Caco-2 (cell line): ENCODE measurements at regions not wholly inside any gene's neighbourhood (a gene's known extent, or its start where the extent isn't known, plus 50 kb on each side); places are given as distances from the start of the nearest gene placed in this dataset.

Source experiments
- BruUV-seq: library from RNA; stranded (reverse); fragments of 400-500 nt; replicated peaks from 2 replicates; lab custom pipeline; 2021; lab: Mats Ljungman, UMichigan
- CTCF ChIA-PET: fragments of 300-600 bp; sonication (Branson Sonifier 250); formaldehyde crosslinking; loops from one replicate; lab custom pipeline; 2022; ENCODE audit warnings: antibody characterized with exemption; lab: Charles Lee
- POLR2A ChIA-PET: fragments of 300-600 bp; sonication (Branson Sonifier 250); formaldehyde crosslinking; loops from one replicate; lab custom pipeline; 2022; ENCODE audit warnings: antibody characterized with exemption; lab: Charles Lee
- DNase-seq, 2 experiments: peaks; one replicate each; pipeline versions ENCODE4 v3.0.0 to v3.0.0-alpha.2; 2020 to 2022
- H3K27me3 ChIP-seq: replicated peaks from 2 replicates; pipeline ENCODE4 v1.6.0; 2011; ENCODE audit warnings: low read length; ENCODE audit not compliant: control insufficient read depth, insufficient read depth
- H3K36me3 ChIP-seq: 2 replicates; pipeline ENCODE4 v1.5.1; 2011; ENCODE audit warnings: low read length; ENCODE audit not compliant: control insufficient read depth, insufficient read depth
- H3K4me1 ChIP-seq: fragments of 250-450 bp; sonication (Bioruptor Pico); 2 replicates; pipeline ENCODE4 v1.5.1; 2020; ENCODE audit warnings: mild to moderate bottlenecking
- H3K4me3 ChIP-seq: 2 replicates; pipeline ENCODE4 v1.5.1; 2011; ENCODE audit warnings: low read depth, mild to moderate bottlenecking, control low read depth, low read length
- H3K9me3 ChIP-seq: fragments of 250-450 bp; sonication (Bioruptor Pico); 2 replicates; pipeline ENCODE4 v1.5.1; 2020; ENCODE audit warnings: mild to moderate bottlenecking, moderate library complexity
- H3K27ac Mint-ChIP-seq: one replicate; pipeline ENCODE4 v1.8.0; 2022; ENCODE audit warnings: mixed read lengths; ENCODE audit not compliant: unreplicated experiment
- H3K27me3 Mint-ChIP-seq: one replicate; pipeline ENCODE4 v1.8.0; 2022; ENCODE audit warnings: mixed read lengths; ENCODE audit not compliant: insufficient read depth, unreplicated experiment
- H3K36me3 Mint-ChIP-seq: one replicate; pipeline ENCODE4 v1.8.0; 2022; ENCODE audit warnings: mild to moderate bottlenecking, mixed read lengths; ENCODE audit not compliant: insufficient read depth, unreplicated experiment
- H3K4me1 Mint-ChIP-seq: one replicate; pipeline ENCODE4 v1.8.0; 2022; ENCODE audit warnings: low read depth, mixed read lengths; ENCODE audit not compliant: unreplicated experiment
- H3K4me3 Mint-ChIP-seq: one replicate; pipeline ENCODE4 v1.8.0; 2022; ENCODE audit warnings: mild to moderate bottlenecking, moderate library complexity, mixed read lengths; ENCODE audit not compliant: unreplicated experiment
- H3K9me3 Mint-ChIP-seq: one replicate; pipeline ENCODE4 v1.8.0; 2022; ENCODE audit warnings: mixed read lengths; ENCODE audit not compliant: unreplicated experiment
- CTCF ChIP-seq, 2 experiments: fragments of 200-600 bp in 1 of 2; IDR thresholded peaks; 1 replicate in 1 of 2; 2 replicates in 1 of 2; pipeline versions ENCODE4 v1.5.1 to v1.8.0; 2011 to 2022; ENCODE audit warnings: antibody characterized with exemption in 1 of 2, control low read depth in 1 of 2, inconsistent platforms in 1 of 2, low read depth in 1 of 2, low read length in 1 of 2, mild to moderate bottlenecking in 1 of 2, moderate library complexity in 1 of 2; ENCODE audit not compliant: insufficient read depth in 1 of 2, severe bottlenecking in 1 of 2, unreplicated experiment in 1 of 2
- intact Hi-C: fragments of 100-400 bp; cut with micrococcal nuclease; formaldehyde crosslinking; loops from one replicate; pipeline ENCODE4 v1.10.0; 2022; ENCODE audit not compliant: unreplicated experiment

GRCh38 chr4:187615972-187616371 is 379.6 kb upstream of the ZFP42 start:
- no TSS peak for BruUV-seq
- DNase-seq = no peak
- Mint-ChIP-seq H3K9me3 (no peaks in the 10 kb centered on the region), H3K27ac (no peak overlapping the region), H3K4me3 (no peak overlapping the region), H3K27me3 (no peaks in the 10 kb centered on the region), H3K4me1 (no peaks in the 10 kb centered on the region), H3K36me3 (no peaks in the 10 kb centered on the region)
- POLR2A ChIA-PET = no interaction called here
- intact Hi-C loops = no loop called here
- no peak for TF ChIP-seq CTCF (IDR thresholded peaks at IDR 0.05; ENCODE audit: insufficient read depth in 1 of 2, low read depth in 1 of 2, low read length in 1 of 2, severe bottlenecking in 1 of 2, unreplicated experiment in 1 of 2)
- CTCF ChIA-PET = no interaction called here
- Histone ChIP-seq H3K4me1 (no peaks in the 10 kb centered on the region), H3K36me3 (no peaks in the 10 kb centered on the region), H3K27me3 (no peaks in the 10 kb centered on the region), H3K4me3 (no peak overlapping the region), H3K9me3 (no peaks in the 10 kb centered on the region)

- intact Hi-C loops = no loop called here
- Mint-ChIP-seq H3K27me3 (no peaks in the 10 kb centered on the region), H3K36me3 (no peaks in the 10 kb centered on the region), H3K4me3 (no peak overlapping the region), H3K9me3 (no peaks in the 10 kb centered on the region), H3K27ac (no peak overlapping the region), H3K4me1 (no peaks in the 10 kb centered on the region)
- H3K36me3 ChIP-seq = no peaks in the 10 kb centered on the region
- H3K4me1 ChIP-seq = no peaks in the 10 kb centered on the region
- no peaks in the 10 kb centered on the region for H3K9me3 ChIP-seq
- H3K4me3 ChIP-seq = no peak overlapping the region
- no peak for DNase-seq
- CTCF ChIA-PET = no interaction called here
- no peaks in the 10 kb centered on the region for H3K27me3 ChIP-seq
- TF ChIP-seq CTCF (IDR thresholded peaks at IDR 0.05; ENCODE audit: insufficient read depth in 1 of 2, low read depth in 1 of 2, low read length in 1 of 2, severe bottlenecking in 1 of 2, unreplicated experiment in 1 of 2) = no peak
- POLR2A ChIA-PET = no interaction called here
- no TSS peak for BruUV-seq
Measured at GRCh38 chr4:187617113-187617512, 378.5 kb upstream of the ZFP42 start.

- Histone ChIP-seq H3K36me3 (no peaks in the 10 kb centered on the region), H3K27me3 (no peaks in the 10 kb centered on the region), H3K9me3 (no peaks in the 10 kb centered on the region), H3K4me1 (no peaks in the 10 kb centered on the region), H3K4me3 (no peak overlapping the region)
- no TSS peak for BruUV-seq
- intact Hi-C loops = no loop called here
- ChIA-PET CTCF (no interaction called here), POLR2A (no interaction called here)
- no peak overlapping the region for H3K4me3 Mint-ChIP-seq
- no peak for DNase-seq
- no peaks in the 10 kb centered on the region for H3K9me3 Mint-ChIP-seq
- TF ChIP-seq CTCF (IDR thresholded peaks at IDR 0.05; ENCODE audit: insufficient read depth in 1 of 2, low read depth in 1 of 2, low read length in 1 of 2, severe bottlenecking in 1 of 2, unreplicated experiment in 1 of 2) = no peak
- H3K36me3 Mint-ChIP-seq = no peaks in the 10 kb centered on the region
- no peak overlapping the region for H3K27ac Mint-ChIP-seq
- no peaks in the 10 kb centered on the region for H3K27me3 Mint-ChIP-seq
- H3K4me1 Mint-ChIP-seq = no peaks in the 10 kb centered on the region
Measured at GRCh38 chr4:187618701-187619281, 376.8 kb upstream of the ZFP42 start.
